CD4-positive, alpha-beta memory T cell (primary cell): ENCODE measurements at regions not wholly inside any gene's neighbourhood (a gene's known extent, or its start where the extent isn't known, plus 50 kb on each side); places are given as distances from the start of the nearest gene placed in this dataset.
A peak's percentile ranks its signal among the peaks of the same experiment; 100 is the strongest.

ENCODE experiments used
- CTCF ChIA-PET: fragments of 350-600 bp; sonication (Branson Sonifier 250); formaldehyde crosslinking; loops from one replicate; lab custom pipeline; 2021; ENCODE audit warnings: inconsistent platforms; ENCODE audit not compliant: partially characterized antibody; lab: Charles Lee
- POLR2A ChIA-PET: fragments of 350-600 bp; sonication (Branson Sonifier 250); formaldehyde crosslinking; loops from one replicate; lab custom pipeline; 2021; ENCODE audit not compliant: partially characterized antibody; lab: Charles Lee
- DNase-seq, 5 donors: peaks; one replicate each; pipeline versions ENCODE4 v3.0.0 to v3.0.0-alpha.2; 2020 to 2022; ENCODE audit warnings: mixed read lengths in 1 of 5
- H3K27ac ChIP-seq: one replicate; pipeline ENCODE4 v1.7.0; 2013; ENCODE audit warnings: low read depth, low read length
- H3K27me3 ChIP-seq: 2 replicates; pipeline ENCODE4 v1.7.0; 2013; ENCODE audit warnings: mild to moderate bottlenecking, low read length, moderate library complexity; ENCODE audit not compliant: insufficient read depth
- H3K36me3 ChIP-seq: 2 replicates; pipeline ENCODE4 v1.7.0; 2013; ENCODE audit warnings: mild to moderate bottlenecking, low read length, moderate library complexity; ENCODE audit not compliant: insufficient read depth
- H3K4me1 ChIP-seq: 2 replicates; pipeline ENCODE4 v1.7.0; 2013; ENCODE audit warnings: mild to moderate bottlenecking, low read length, moderate library complexity; ENCODE audit not compliant: insufficient read depth
- H3K4me3 ChIP-seq, 2 donors: one replicate each; pipeline ENCODE4 v1.7.0; 2013; ENCODE audit warnings: low read length in 2 of 2, mild to moderate bottlenecking in 1 of 2
- H3K9me3 ChIP-seq, 2 donors: one replicate each; pipeline ENCODE4 v1.7.0; 2013; ENCODE audit warnings: low read length in 2 of 2, control low read depth in 1 of 2; ENCODE audit not compliant: control insufficient read depth in 1 of 2
- H3K27ac Mint-ChIP-seq, 7 donors: one replicate each; pipeline ENCODE4 v1.8.0; 2020 to 2021; ENCODE audit warnings: mixed read lengths in 7 of 7, mild to moderate bottlenecking in 6 of 7, inconsistent platforms in 3 of 7, moderate library complexity in 3 of 7
- H3K27me3 Mint-ChIP-seq, 2 donors: one replicate each; pipeline ENCODE4 v1.8.0; 2020 to 2021; ENCODE audit warnings: mixed read lengths in 2 of 2
- H3K36me3 Mint-ChIP-seq, 2 donors: one replicate each; pipeline ENCODE4 v1.8.0; 2020 to 2021; ENCODE audit warnings: mixed read lengths in 2 of 2, inconsistent platforms in 1 of 2, mild to moderate bottlenecking in 1 of 2
- H3K4me1 Mint-ChIP-seq, 4 donors: one replicate each; pipeline ENCODE4 v1.8.0; 2020 to 2021; ENCODE audit warnings: mixed read lengths in 4 of 4, mild to moderate bottlenecking in 1 of 4
- H3K4me3 Mint-ChIP-seq, 8 donors: one replicate each; pipeline ENCODE4 v1.8.0; 2020 to 2021; ENCODE audit warnings: mixed read lengths in 8 of 8, mild to moderate bottlenecking in 7 of 8, moderate library complexity in 6 of 8, inconsistent platforms in 3 of 8
- H3K9me3 Mint-ChIP-seq, 8 donors: one replicate each; pipeline ENCODE4 v1.8.0; 2020 to 2021; ENCODE audit warnings: mixed read lengths in 8 of 8, mild to moderate bottlenecking in 5 of 8, inconsistent platforms in 3 of 8, moderate library complexity in 1 of 8
- intact Hi-C: fragments of 100-400 bp; cut with micrococcal nuclease; formaldehyde crosslinking; loops from one replicate; pipeline ENCODE4 v1.15.1; 2023

DNA sequence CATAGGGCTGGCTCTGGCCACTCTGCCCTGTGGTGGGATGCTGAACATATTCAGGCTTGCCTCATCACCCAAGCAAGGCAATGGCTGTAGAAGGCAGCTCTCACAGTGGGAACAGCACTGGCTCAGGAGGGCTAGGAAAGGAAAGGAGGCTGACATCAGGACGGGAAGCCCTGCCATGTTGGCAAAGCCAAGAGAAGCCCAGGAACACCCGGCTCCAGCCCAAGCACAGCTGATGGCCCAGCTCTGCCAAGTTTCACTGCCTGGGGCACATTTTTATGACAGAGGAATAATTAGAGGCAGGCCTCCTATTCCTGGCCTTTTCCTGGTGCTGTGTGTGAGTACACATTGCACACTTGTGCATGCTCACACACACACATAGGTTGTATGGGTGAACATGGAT, 163.6 kb upstream of the SMIM23 start:
- DNase-seq, result no peak
- H3K36me3 Mint-ChIP-seq, result no peaks in the 10 kb centered on the region
- intact Hi-C loops, result no loop called here
- Histone ChIP-seq H3K36me3 (no peaks in the 10 kb centered on the region), H3K4me3 (no peak overlapping the region), H3K4me1 (no peaks in the 10 kb centered on the region), H3K27me3 (no peaks in the 10 kb centered on the region), H3K9me3 (no peaks in the 10 kb centered on the region), H3K27ac (no peak overlapping the region)
- POLR2A ChIA-PET, result no interaction called here
- CTCF ChIA-PET, result no interaction called here
- H3K4me3 Mint-ChIP-seq, result no peak overlapping the region
- H3K27ac Mint-ChIP-seq, result no peak overlapping the region
- H3K9me3 Mint-ChIP-seq, result peaks cover 0 to 2% (median 0%) of the 10 kb centered on the region in 8 donors
- no peaks in the 10 kb centered on the region for H3K4me1 Mint-ChIP-seq
- H3K27me3 Mint-ChIP-seq, result peaks cover 4 to 13% of the 10 kb centered on the region in 2 donors

DNA sequence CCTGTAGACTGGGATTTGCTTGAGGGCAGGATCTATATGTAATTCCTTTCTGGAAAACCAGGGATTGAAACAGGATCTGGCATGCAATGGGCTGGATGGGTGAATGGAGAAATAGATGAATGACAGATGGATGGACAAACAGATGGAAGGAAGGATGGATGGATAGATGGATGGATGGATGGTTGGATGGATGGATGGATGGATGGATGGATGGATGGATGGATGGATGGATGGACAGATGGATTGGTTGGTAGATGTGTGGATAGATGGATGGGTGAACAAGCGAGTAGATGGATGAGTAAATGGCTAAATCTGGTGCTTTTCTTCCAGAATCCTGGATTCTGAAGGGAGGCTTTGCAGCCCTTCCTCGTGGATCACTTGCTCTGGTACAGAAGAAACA, 162.5 kb upstream of the SMIM23 start:
- H3K36me3 Mint-ChIP-seq, result no peaks in the 10 kb centered on the region
- intact Hi-C loops, result no loop called here
- ChIA-PET POLR2A (no interaction called here), CTCF (no interaction called here)
- H3K4me3 Mint-ChIP-seq, result no peak overlapping the region
- no peak overlapping the region for H3K27ac Mint-ChIP-seq
- no peaks in the 10 kb centered on the region for H3K4me1 Mint-ChIP-seq
- peaks cover 0 to 2% (median 0%) of the 10 kb centered on the region in 8 donors for H3K9me3 Mint-ChIP-seq
- no peaks in the 10 kb centered on the region for H3K36me3 ChIP-seq
- no peaks in the 10 kb centered on the region for H3K9me3 ChIP-seq
- no peak overlapping the region for H3K4me3 ChIP-seq
- DNase-seq, result no peak
- no peaks in the 10 kb centered on the region for H3K4me1 ChIP-seq
- H3K27me3 Mint-ChIP-seq, result peaks cover 3 to 11% of the 10 kb centered on the region in 2 donors
- H3K27ac ChIP-seq, result no peak overlapping the region
- no peaks in the 10 kb centered on the region for H3K27me3 ChIP-seq

DNA sequence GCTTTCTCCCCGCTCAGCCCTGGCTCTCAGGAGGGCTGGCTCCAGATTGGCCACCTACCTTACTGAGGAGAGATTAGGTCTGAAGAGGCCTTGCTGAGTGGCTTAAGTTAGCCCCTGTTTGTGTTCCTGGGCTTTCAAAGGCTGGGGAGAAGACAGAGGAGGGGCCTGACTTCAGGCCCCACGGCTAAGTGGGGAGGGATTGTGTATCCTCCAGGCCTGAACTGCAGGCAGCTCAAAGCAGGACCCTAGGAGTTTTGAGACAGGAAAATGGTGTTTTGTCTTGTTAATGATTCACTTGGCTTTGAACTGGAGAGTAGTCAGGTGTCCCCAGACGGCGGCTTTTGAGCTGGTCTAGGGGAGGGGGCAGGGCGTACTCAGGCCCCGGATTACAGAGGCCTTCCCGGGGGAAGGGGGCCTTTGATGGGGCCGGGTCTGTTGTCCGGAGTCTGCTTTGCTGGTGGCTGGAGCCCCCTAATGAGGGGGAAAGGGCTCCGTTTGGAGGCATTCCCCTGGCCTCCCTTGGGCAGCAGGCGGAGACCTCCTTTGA, 162.0 kb upstream of the SMIM23 start:
- Mint-ChIP-seq H3K4me3 (no peak overlapping the region), H3K4me1 (no peaks in the 10 kb centered on the region), H3K36me3 (no peaks in the 10 kb centered on the region), H3K27ac (no peak overlapping the region), H3K27me3 (peaks cover 5 to 11% of the 10 kb centered on the region in 2 donors), H3K9me3 (peaks cover 0 to 2% (median 0%) of the 10 kb centered on the region in 8 donors)
- no peaks in the 10 kb centered on the region for H3K4me1 ChIP-seq
- POLR2A ChIA-PET, result no interaction called here
- intact Hi-C loops, result no loop called here
- no peak overlapping the region for H3K27ac ChIP-seq
- no peaks in the 10 kb centered on the region for H3K36me3 ChIP-seq
- CTCF ChIA-PET, result no interaction called here
- no peaks in the 10 kb centered on the region for H3K9me3 ChIP-seq
- no peak overlapping the region for H3K4me3 ChIP-seq
- no peak for DNase-seq
- no peaks in the 10 kb centered on the region for H3K27me3 ChIP-seq

DNA sequence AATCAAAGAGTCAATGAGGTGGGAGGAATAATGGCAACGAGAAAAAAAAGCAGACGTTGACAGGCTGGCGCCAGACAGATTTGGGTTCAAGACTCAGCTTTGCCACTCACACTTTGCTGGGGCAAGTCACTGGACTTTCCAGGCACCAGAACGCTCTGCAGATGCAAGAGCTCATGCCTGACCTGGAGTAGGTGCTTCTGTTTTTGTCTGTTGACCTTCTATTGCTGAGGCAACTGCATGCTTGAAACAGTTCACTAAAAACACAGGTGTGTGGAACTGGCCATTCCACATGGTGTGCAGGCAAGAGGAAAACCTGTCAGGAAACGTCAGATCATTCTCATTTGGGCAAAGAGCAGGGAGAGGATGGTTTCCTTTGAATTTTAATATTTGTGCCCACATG, 161.2 kb upstream of the SMIM23 start:
- Mint-ChIP-seq H3K36me3 (no peaks in the 10 kb centered on the region), H3K27ac (no peak overlapping the region), H3K9me3 (peaks cover 0 to 2% (median 0%) of the 10 kb centered on the region in 8 donors), H3K4me1 (no peaks in the 10 kb centered on the region), H3K4me3 (no peak overlapping the region), H3K27me3 (peaks cover 6 to 11% of the 10 kb centered on the region in 2 donors)
- no peaks in the 10 kb centered on the region for H3K27me3 ChIP-seq
- H3K9me3 ChIP-seq, result no peaks in the 10 kb centered on the region
- H3K27ac ChIP-seq, result no peak overlapping the region
- no peak for DNase-seq
- H3K4me1 ChIP-seq, result no peaks in the 10 kb centered on the region
- POLR2A ChIA-PET, result no interaction called here
- H3K36me3 ChIP-seq, result no peaks in the 10 kb centered on the region
- H3K4me3 ChIP-seq, result no peak overlapping the region
- intact Hi-C loops, result no loop called here
- CTCF ChIA-PET, result no interaction called here

DNA sequence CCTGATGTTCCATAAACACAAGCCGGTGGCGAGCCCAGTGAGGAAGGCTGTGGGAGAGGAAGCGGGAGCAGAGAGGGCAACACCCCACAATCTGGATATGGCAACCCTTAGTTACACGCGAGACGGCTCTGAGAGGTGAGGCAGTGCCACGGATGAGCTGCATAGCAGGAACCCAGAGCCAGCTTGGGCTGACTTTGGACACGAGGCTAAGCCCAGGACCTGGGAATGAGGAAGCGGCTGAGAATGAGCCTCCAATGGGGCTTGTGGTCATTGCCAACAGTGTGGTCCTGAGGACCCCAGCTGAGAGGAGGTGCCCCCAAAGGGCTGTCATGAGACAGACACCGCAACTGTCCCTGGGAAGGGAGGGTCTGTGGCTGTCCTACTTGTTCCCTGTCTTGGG, 160.0 kb upstream of the SMIM23 start:
- no peaks in the 10 kb centered on the region for H3K9me3 ChIP-seq
- no peak overlapping the region for H3K27ac Mint-ChIP-seq
- H3K27me3 Mint-ChIP-seq, result peaks cover 5 to 11% of the 10 kb centered on the region in 2 donors
- H3K36me3 Mint-ChIP-seq, result no peaks in the 10 kb centered on the region
- DNase-seq, result no peak
- H3K27me3 ChIP-seq, result no peaks in the 10 kb centered on the region
- POLR2A ChIA-PET, result no interaction called here
- peaks cover 0 to 2% (median 0%) of the 10 kb centered on the region in 8 donors for H3K9me3 Mint-ChIP-seq
- no peak overlapping the region for H3K27ac ChIP-seq
- intact Hi-C loops, result no loop called here
- CTCF ChIA-PET, result no interaction called here
- no peaks in the 10 kb centered on the region for H3K4me1 Mint-ChIP-seq
- no peaks in the 10 kb centered on the region for H3K36me3 ChIP-seq
- no peak overlapping the region for H3K4me3 Mint-ChIP-seq
- no peak overlapping the region for H3K4me3 ChIP-seq
- no peaks in the 10 kb centered on the region for H3K4me1 ChIP-seq

DNA sequence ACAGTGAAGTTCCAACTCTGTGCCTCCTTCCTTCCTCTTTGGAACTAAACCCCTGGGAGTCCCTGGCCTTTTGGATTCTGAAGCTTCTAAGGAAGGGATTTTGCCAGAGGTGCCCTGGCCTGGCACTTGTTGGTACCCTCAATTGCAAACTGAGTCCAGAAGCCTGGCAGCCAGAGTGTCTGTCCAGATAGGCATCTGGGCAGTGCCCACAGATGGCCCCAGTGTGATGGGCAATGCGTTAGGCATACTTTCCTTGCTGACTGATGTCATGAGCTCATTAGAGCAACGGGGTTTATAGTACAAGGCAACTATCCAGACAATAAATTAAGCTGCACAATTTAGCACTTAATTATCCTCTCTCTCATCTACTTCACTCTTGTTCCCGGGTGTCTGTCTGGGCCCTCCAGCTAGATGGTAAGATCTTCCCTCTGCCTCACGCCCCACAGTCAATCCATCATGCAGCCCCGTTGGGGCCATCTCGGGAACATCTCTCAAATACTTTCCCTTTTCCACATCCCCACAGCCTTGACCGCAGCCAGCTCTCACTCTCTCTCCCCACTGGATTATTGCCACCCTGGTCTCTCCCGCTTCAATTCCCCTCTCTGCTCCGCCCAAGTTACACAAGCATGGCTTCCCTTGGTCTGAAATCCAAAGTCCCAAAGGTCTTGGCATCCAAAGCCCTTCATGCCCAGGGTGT, 157.5 kb upstream of the SMIM23 start:
- Histone ChIP-seq H3K27ac (no peak overlapping the region), H3K27me3 (no peaks in the 10 kb centered on the region), H3K4me1 (no peaks in the 10 kb centered on the region), H3K36me3 (no peaks in the 10 kb centered on the region), H3K9me3 (no peaks in the 10 kb centered on the region), H3K4me3 (no peak overlapping the region)
- Mint-ChIP-seq H3K9me3 (peaks cover 0 to 2% (median 0%) of the 10 kb centered on the region in 8 donors), H3K36me3 (no peaks in the 10 kb centered on the region), H3K4me1 (no peaks in the 10 kb centered on the region), H3K4me3 (no peak overlapping the region), H3K27me3 (peaks cover 6 to 14% of the 10 kb centered on the region in 2 donors), H3K27ac (peak overlapping the region in 1 of 7 donors; percentile 74)
- intact Hi-C loops, result no loop called here
- DNase-seq, result no peak
- POLR2A ChIA-PET, result interaction anchor here (0.6 kb wide), 1 partner anchor 917 kb away, joined by 3 read pairs; no protein-coding TSS in a partner anchor
- CTCF ChIA-PET, result no interaction called here

DNA sequence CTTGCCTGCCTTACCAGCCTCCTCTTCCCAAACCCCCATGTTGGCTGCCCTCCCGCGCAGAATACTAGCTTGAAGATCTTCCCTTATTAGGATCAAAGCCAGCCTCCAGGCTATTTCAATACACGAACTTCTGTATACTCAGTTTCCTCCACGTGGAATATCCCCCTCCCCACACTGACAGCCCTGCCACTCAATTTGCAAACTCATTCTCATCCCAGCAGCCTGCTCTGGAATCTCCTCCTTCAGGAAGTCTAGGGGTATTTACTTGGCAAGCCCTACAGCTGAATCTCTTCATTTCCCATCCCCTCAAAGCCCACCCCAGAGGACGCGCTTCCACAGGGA, 157.0 kb upstream of the SMIM23 start:
- peak overlapping the region in 1 of 7 donors; percentile 74 for H3K27ac Mint-ChIP-seq
- H3K4me3 Mint-ChIP-seq, result no peak overlapping the region
- no peak for DNase-seq
- Histone ChIP-seq H3K27me3 (no peaks in the 10 kb centered on the region), H3K27ac (no peak overlapping the region), H3K9me3 (no peaks in the 10 kb centered on the region), H3K4me1 (no peaks in the 10 kb centered on the region), H3K4me3 (no peak overlapping the region), H3K36me3 (no peaks in the 10 kb centered on the region)
- H3K27me3 Mint-ChIP-seq, result peaks cover 6 to 10% of the 10 kb centered on the region in 2 donors
- ChIA-PET CTCF (no interaction called here), POLR2A (no interaction called here)
- intact Hi-C loops, result no loop called here
- H3K9me3 Mint-ChIP-seq, result no peaks in the 10 kb centered on the region
- no peaks in the 10 kb centered on the region for H3K4me1 Mint-ChIP-seq
- no peaks in the 10 kb centered on the region for H3K36me3 Mint-ChIP-seq
